ENCODE measurements at regions not wholly inside any gene's neighbourhood (a gene's known extent, or its start where the extent isn't known, plus 50 kb on each side); places are given as distances from the start of the nearest gene placed in this dataset.

DNA sequence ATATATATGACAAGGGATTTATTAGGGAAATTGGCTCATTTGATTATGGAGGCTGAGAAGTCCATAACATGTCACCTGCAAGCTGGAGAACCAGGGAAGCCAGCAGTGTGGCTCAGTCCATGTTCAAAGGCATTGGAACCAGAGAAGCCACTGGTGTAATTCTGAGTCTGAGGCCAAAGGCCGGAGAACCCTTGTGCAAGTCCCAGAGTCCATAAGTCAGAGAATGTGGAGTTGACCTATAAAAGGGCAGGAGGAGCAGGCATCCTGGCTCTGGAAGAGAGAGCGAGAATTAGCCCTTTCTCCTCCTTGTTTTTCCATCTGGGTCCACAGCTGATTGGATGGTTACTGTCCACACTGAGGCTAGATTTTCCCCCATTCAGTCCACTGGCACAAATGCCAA, 319.8 kb downstream of the IGSF11 start:
- TF ChIP-seq, protein P1, sequence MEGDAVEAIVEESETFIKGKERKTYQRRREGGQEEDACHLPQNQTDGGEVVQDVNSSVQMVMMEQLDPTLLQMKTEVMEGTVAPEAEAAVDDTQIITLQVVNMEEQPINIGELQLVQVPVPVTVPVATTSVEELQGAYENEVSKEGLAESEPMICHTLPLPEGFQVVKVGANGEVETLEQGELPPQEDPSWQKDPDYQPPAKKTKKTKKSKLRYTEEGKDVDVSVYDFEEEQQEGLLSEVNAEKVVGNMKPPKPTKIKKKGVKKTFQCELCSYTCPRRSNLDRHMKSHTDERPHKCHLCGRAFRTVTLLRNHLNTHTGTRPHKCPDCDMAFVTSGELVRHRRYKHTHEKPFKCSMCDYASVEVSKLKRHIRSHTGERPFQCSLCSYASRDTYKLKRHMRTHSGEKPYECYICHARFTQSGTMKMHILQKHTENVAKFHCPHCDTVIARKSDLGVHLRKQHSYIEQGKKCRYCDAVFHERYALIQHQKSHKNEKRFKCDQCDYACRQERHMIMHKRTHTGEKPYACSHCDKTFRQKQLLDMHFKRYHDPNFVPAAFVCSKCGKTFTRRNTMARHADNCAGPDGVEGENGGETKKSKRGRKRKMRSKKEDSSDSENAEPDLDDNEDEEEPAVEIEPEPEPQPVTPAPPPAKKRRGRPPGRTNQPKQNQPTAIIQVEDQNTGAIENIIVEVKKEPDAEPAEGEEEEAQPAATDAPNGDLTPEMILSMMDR (IDR thresholded peaks at IDR 0.05; ENCODE audit: low read length) = no peak
- no peak for TF ChIP-seq EZH2 (optimal IDR thresholded peaks at IDR 0.05; ENCODE audit: low read depth, low read length)
- no peak for TF ChIP-seq EZH2phosphoT487 (IDR thresholded peaks at IDR 0.05; ENCODE audit: low read length)

Measured in MM.1S (cell line).